T-cell (primary cell): ENCODE measurements at regions not wholly inside any gene's neighbourhood (a gene's known extent, or its start where the extent isn't known, plus 50 kb on each side); places are given as distances from the start of the nearest gene placed in this dataset.

ENCODE experiments used
- ATAC-seq, 4 experiments: fragments of 200-7000 bp in 3 of 4; fragments of 150-1000 bp in 1 of 4; cut with Tn5 transposase; replicated peaks in 1 of 4; 1 replicate in 3 of 4; 2 replicates in 1 of 4; pipeline ENCODE4 v1.10.0; 2021; ENCODE audit warnings: moderate library complexity in 3 of 4, mild to moderate bottlenecking in 2 of 4, moderate number of reproducible peaks in 1 of 4
- CTCF ChIA-PET, 2 donors: fragments of 300-600 bp; sonication (Branson Sonifier 250); formaldehyde crosslinking; loops; one replicate each; lab custom pipeline; 2022; ENCODE audit warnings: antibody characterized with exemption in 2 of 2; lab: Charles Lee
- POLR2A ChIA-PET, 2 donors: fragments of 300-600 bp; sonication (Branson Sonifier 250); formaldehyde crosslinking; loops; one replicate each; lab custom pipeline; 2022; ENCODE audit warnings: antibody characterized with exemption in 2 of 2; lab: Charles Lee
- DNase-seq, 35 experiments: peaks; one replicate each; pipeline versions ENCODE4 v3.0.0 to v3.0.0-alpha.2; 2013 to 2023
- H3K27ac ChIP-seq: one replicate; pipeline ENCODE4 v1.5.1; 2013; ENCODE audit warnings: low read length
- H3K27me3 ChIP-seq, 2 experiments: replicated peaks in 1 of 2; 1 replicate in 1 of 2; 2 replicates in 1 of 2; pipeline versions ENCODE4 v1.6.1 to v1.7.0; 2013; ENCODE audit warnings: low read length in 1 of 2, mixed read lengths in 1 of 2; ENCODE audit not compliant: control insufficient read depth in 2 of 2, insufficient read depth in 2 of 2; ENCODE audit errors: extremely low read depth in 1 of 2
- H3K36me3 ChIP-seq, 2 donors: 1 replicate in 1 of 2; 2 replicates in 1 of 2; pipeline versions ENCODE4 v1.6.1 to v1.7.0; 2013; ENCODE audit warnings: low read length in 1 of 2; ENCODE audit not compliant: control insufficient read depth in 2 of 2, insufficient read depth in 1 of 2; ENCODE audit errors: extremely low read depth in 1 of 2
- H3K4me1 ChIP-seq, 2 experiments: 1 replicate in 1 of 2; 2 replicates in 1 of 2; pipeline versions ENCODE4 v1.6.1 to v1.7.0; 2013; ENCODE audit warnings: low read length in 2 of 2, mixed read lengths in 1 of 2; ENCODE audit not compliant: insufficient read depth in 2 of 2, control insufficient read depth in 1 of 2; ENCODE audit errors: extremely low read depth in 1 of 2
- H3K4me3 ChIP-seq, 2 donors: 1 replicate in 1 of 2; 2 replicates in 1 of 2; pipeline versions ENCODE4 v1.5.1 to v1.7.0; 2013; ENCODE audit warnings: mild to moderate bottlenecking in 2 of 2, low read length in 1 of 2, moderate library complexity in 1 of 2; ENCODE audit not compliant: control insufficient read depth in 1 of 2; ENCODE audit errors: extremely low read depth in 1 of 2
- H3K9me3 ChIP-seq: 2 replicates; pipeline ENCODE4 v1.7.0; 2013
- H3K27ac Mint-ChIP-seq, 2 donors: one replicate each; pipeline ENCODE4 v1.8.0; 2020 to 2021; ENCODE audit warnings: mild to moderate bottlenecking in 2 of 2, mixed read lengths in 2 of 2
- H3K27me3 Mint-ChIP-seq, 2 donors: one replicate each; pipeline ENCODE4 v1.8.0; 2021 to 2022; ENCODE audit warnings: mixed read lengths in 2 of 2
- H3K36me3 Mint-ChIP-seq: one replicate; pipeline ENCODE4 v1.8.0; 2021; ENCODE audit warnings: mixed read lengths
- H3K4me1 Mint-ChIP-seq, 3 donors: one replicate each; pipeline ENCODE4 v1.8.0; 2020 to 2022; ENCODE audit warnings: mixed read lengths in 3 of 3, mild to moderate bottlenecking in 1 of 3
- H3K4me3 Mint-ChIP-seq, 3 donors: one replicate each; pipeline ENCODE4 v1.8.0; 2020 to 2022; ENCODE audit warnings: mild to moderate bottlenecking in 3 of 3, mixed read lengths in 3 of 3, moderate library complexity in 3 of 3
- H3K9me3 Mint-ChIP-seq, 3 donors: one replicate each; pipeline ENCODE4 v1.8.0; 2020 to 2022; ENCODE audit warnings: mixed read lengths in 3 of 3
- WGBS: methylation state at CpG from one replicate; pipeline ENCODE4 v1.1.5; 2013; ENCODE audit warnings: missing lambda C conversion rate; ENCODE audit not compliant: insufficient coverage; 5-methylcytosine and 5-hydroxymethylcytosine counted together

GRCh38 chr12:84191779-84192178, 720.8 kb downstream of the SLC6A15 start:
- POLR2A ChIA-PET = no interaction called here
- H3K4me1 Mint-ChIP-seq = no peaks in the 10 kb centered on the region
- CTCF ChIA-PET = no interaction called here

GRCh38 chr12:84186433-84186832, 726.2 kb downstream of the SLC6A15 start:
- no peak overlapping the region for H3K4me3 ChIP-seq
- DNase-seq (no peak), ATAC-seq (no peak)
- no peaks in the 10 kb centered on the region for H3K36me3 ChIP-seq
- Mint-ChIP-seq H3K4me1 (no peaks in the 10 kb centered on the region), H3K36me3 (no peaks in the 10 kb centered on the region), H3K9me3 (peaks cover 7 to 18% (median 10%) of the 10 kb centered on the region in 3 donors), H3K27ac (no peak overlapping the region), H3K27me3 (no peaks in the 10 kb centered on the region), H3K4me3 (no peak overlapping the region)
- no peaks in the 10 kb centered on the region for H3K4me1 ChIP-seq
- POLR2A ChIA-PET = no interaction called here
- H3K9me3 ChIP-seq = no peaks in the 10 kb centered on the region
- H3K27ac ChIP-seq = no peak overlapping the region
- no peaks in the 10 kb centered on the region for H3K27me3 ChIP-seq
- CTCF ChIA-PET = no interaction called here
- WGBS = no CpG with 5 or more reads among the region's 1 CpG

More at GRCh38 chr12:84191779-84192178, 720.8 kb downstream of the SLC6A15 start:
- H3K4me3 ChIP-seq = no peak overlapping the region
- Mint-ChIP-seq H3K27ac (no peak overlapping the region), H3K4me3 (no peak overlapping the region), H3K36me3 (no peaks in the 10 kb centered on the region), H3K9me3 (peaks cover 5 to 37% (median 12%) of the 10 kb centered on the region in 3 donors), H3K27me3 (no peaks in the 10 kb centered on the region)
- H3K36me3 ChIP-seq = no peaks in the 10 kb centered on the region
- 82% methylated on average over 2 of the region's 3 CpGs for WGBS
- H3K27me3 ChIP-seq = no peaks in the 10 kb centered on the region
- no peaks in the 10 kb centered on the region for H3K4me1 ChIP-seq
- DNase-seq = no peak
- H3K9me3 ChIP-seq = peaks cover 3% of the 10 kb centered on the region
- no peak overlapping the region for H3K27ac ChIP-seq
- ATAC-seq = no peak

- H3K9me3 ChIP-seq = no peaks in the 10 kb centered on the region
- ChIA-PET CTCF (interaction anchor here in 1 of 2 donors (0.6 kb wide), 1 partner anchor 1658 kb away, joined by 4 read pairs; no protein-coding TSS in a partner anchor), POLR2A (interaction anchor here in 1 of 2 donors (0.6 kb wide), 1 partner anchor 39 kb away, joined by 3 read pairs; no protein-coding TSS in a partner anchor)
- H3K4me3 ChIP-seq = no peak overlapping the region
- Mint-ChIP-seq H3K9me3 (peaks cover 6 to 9% (median 7%) of the 10 kb centered on the region in 3 donors), H3K27ac (no peak overlapping the region), H3K4me3 (no peak overlapping the region), H3K4me1 (no peaks in the 10 kb centered on the region), H3K36me3 (no peaks in the 10 kb centered on the region), H3K27me3 (no peaks in the 10 kb centered on the region)
- no peak overlapping the region for H3K27ac ChIP-seq
- H3K36me3 ChIP-seq = no peaks in the 10 kb centered on the region
- no peaks in the 10 kb centered on the region for H3K4me1 ChIP-seq
- no CpG with 5 or more reads among the region's 2 CpGs for WGBS
- H3K27me3 ChIP-seq = no peaks in the 10 kb centered on the region
- DNase-seq = no peak
- ATAC-seq = no peak
Measured at GRCh38 chr12:84183576-84183975, 729.0 kb downstream of the SLC6A15 start.

- no peaks in the 10 kb centered on the region for H3K27me3 ChIP-seq
- H3K27me3 Mint-ChIP-seq = no peaks in the 10 kb centered on the region
- H3K9me3 ChIP-seq = no peaks in the 10 kb centered on the region
- no peak overlapping the region for H3K4me3 Mint-ChIP-seq
- H3K9me3 Mint-ChIP-seq = peaks cover 0 to 4% (median 0%) of the 10 kb centered on the region in 3 donors
- DNase-seq (no peak), ATAC-seq (no peak)
- no peak overlapping the region for H3K4me3 ChIP-seq
- POLR2A ChIA-PET = no interaction called here
- H3K36me3 Mint-ChIP-seq = no peaks in the 10 kb centered on the region
- CTCF ChIA-PET = no interaction called here
- H3K27ac ChIP-seq = no peak overlapping the region
- no peak overlapping the region for H3K27ac Mint-ChIP-seq
- H3K4me1 Mint-ChIP-seq = no peaks in the 10 kb centered on the region
- 51% methylated on average over 2 of the region's 5 CpGs for WGBS
- no peaks in the 10 kb centered on the region for H3K4me1 ChIP-seq
- no peaks in the 10 kb centered on the region for H3K36me3 ChIP-seq
Measured at GRCh38 chr12:84174115-84174514, 738.5 kb downstream of the SLC6A15 start.

- DNase-seq (no peak), ATAC-seq (no peak)
- ChIA-PET CTCF (no interaction called here), POLR2A (interaction anchor here in 1 of 2 donors (0.6 kb wide), 1 partner anchor 21 kb away, joined by 3 read pairs; no protein-coding TSS in a partner anchor)
- H3K27me3 ChIP-seq = no peaks in the 10 kb centered on the region
- no peaks in the 10 kb centered on the region for H3K4me1 ChIP-seq
- no peaks in the 10 kb centered on the region for H3K36me3 ChIP-seq
- Mint-ChIP-seq H3K4me1 (no peaks in the 10 kb centered on the region), H3K27ac (no peak overlapping the region), H3K4me3 (no peak overlapping the region), H3K27me3 (no peaks in the 10 kb centered on the region), H3K36me3 (no peaks in the 10 kb centered on the region), H3K9me3 (peaks cover 0 to 4% (median 0%) of the 10 kb centered on the region in 3 donors)
- H3K27ac ChIP-seq = no peak overlapping the region
- no peak overlapping the region for H3K4me3 ChIP-seq
- H3K9me3 ChIP-seq = no peaks in the 10 kb centered on the region
- WGBS = 95% methylated on average over 3 of the region's 4 CpGs
Measured at GRCh38 chr12:84172823-84173424, 739.7 kb downstream of the SLC6A15 start.

GRCh38 chr12:84166812-84167211, 745.8 kb downstream of the SLC6A15 start:
- ChIA-PET CTCF (no interaction called here), POLR2A (no interaction called here)
- Mint-ChIP-seq H3K4me1 (no peaks in the 10 kb centered on the region), H3K4me3 (no peak overlapping the region), H3K36me3 (no peaks in the 10 kb centered on the region), H3K27ac (no peak overlapping the region), H3K27me3 (no peaks in the 10 kb centered on the region), H3K9me3 (peaks cover 3 to 14% (median 11%) of the 10 kb centered on the region in 3 donors)
- H3K4me3 ChIP-seq = no peak overlapping the region
- DNase-seq (no peak), ATAC-seq (no peak)
- H3K27ac ChIP-seq = no peak overlapping the region
- no peaks in the 10 kb centered on the region for H3K4me1 ChIP-seq
- H3K36me3 ChIP-seq = no peaks in the 10 kb centered on the region
- 40% methylated on average over 1 of the region's 1 CpG for WGBS
- no peaks in the 10 kb centered on the region for H3K9me3 ChIP-seq
- H3K27me3 ChIP-seq = no peaks in the 10 kb centered on the region
